PC-9 (cell line): ENCODE measurements at regions not wholly inside any gene's neighbourhood (a gene's known extent, or its start where the extent isn't known, plus 50 kb on each side); places are given as distances from the start of the nearest gene placed in this dataset.

Experiments
- BruUV-seq: library from RNA; stranded (reverse); fragments of 400-500 nt; replicated peaks from 2 replicates; lab custom pipeline; 2021; lab: Mats Ljungman, UMichigan
- CTCF ChIA-PET: fragments of 300-600 bp; sonication (Branson Sonifier 250); formaldehyde crosslinking; loops from one replicate; lab custom pipeline; 2022; ENCODE audit warnings: antibody characterized with exemption; lab: Charles Lee
- POLR2A ChIA-PET: fragments of 300-600 bp; sonication (Branson Sonifier 250); formaldehyde crosslinking; loops from one replicate; lab custom pipeline; 2022; ENCODE audit warnings: antibody characterized with exemption; ENCODE audit not compliant: unreplicated experiment; lab: Charles Lee
- DNase-seq, 2 experiments: peaks; one replicate each; pipeline versions ENCODE4 v3.0.0 to v3.0.0-alpha.2; 2015 to 2022; ENCODE audit warnings: mixed read lengths in 1 of 2
- H2AFZ ChIP-seq: fragments of 200-600 bp; sonication (generic); 2 replicates; pipeline ENCODE4 v1.8.1; 2017; ENCODE audit warnings: antibody characterized with exemption
- H3F3A ChIP-seq: fragments of 200-600 bp; sonication (generic); 2 replicates; pipeline ENCODE4 v1.8.1; 2017; ENCODE audit warnings: antibody characterized with exemption, mild to moderate bottlenecking, low read depth; ENCODE audit not compliant: insufficient read depth
- H3K27ac ChIP-seq: fragments of 200-600 bp; sonication (generic); 2 replicates; pipeline ENCODE4 v1.6.1; 2016; ENCODE audit warnings: mixed run types
- H3K27me3 ChIP-seq: fragments of 200-600 bp; sonication (generic); 2 replicates; pipeline ENCODE4 v1.6.1; 2016; ENCODE audit warnings: low read depth, mixed run types; ENCODE audit not compliant: insufficient read depth
- H3K36me3 ChIP-seq: fragments of 200-600 bp; sonication (generic); 2 replicates; pipeline ENCODE4 v1.6.1; 2016; ENCODE audit warnings: low read depth, mixed run types
- H3K4me1 ChIP-seq: fragments of 200-600 bp; sonication (generic); replicated peaks from 2 replicates; pipeline ENCODE4 v1.6.1; 2016; ENCODE audit warnings: mixed run types; ENCODE audit not compliant: insufficient read depth
- H3K4me2 ChIP-seq: fragments of 200-600 bp; sonication (generic); 2 replicates; pipeline ENCODE4 v1.6.1; 2017; ENCODE audit warnings: mixed run types
- H3K4me3 ChIP-seq: fragments of 200-600 bp; sonication (generic); 2 replicates; pipeline ENCODE4 v1.6.1; 2016; ENCODE audit warnings: mixed run types
- H3K79me2 ChIP-seq: fragments of 200-600 bp; sonication (generic); 2 replicates; pipeline ENCODE4 v1.6.1; 2017; ENCODE audit warnings: low read depth, mixed run types
- H3K9me2 ChIP-seq: fragments of 200-600 bp; sonication (generic); 2 replicates; pipeline ENCODE4 v1.8.1; 2017; ENCODE audit warnings: mild to moderate bottlenecking; ENCODE audit not compliant: insufficient read depth
- H3K9me3 ChIP-seq: fragments of 200-600 bp; sonication (generic); 2 replicates; pipeline ENCODE4 v1.8.1; 2016; ENCODE audit warnings: low read depth; ENCODE audit not compliant: insufficient read depth
- H4K20me1 ChIP-seq: fragments of 200-600 bp; sonication (generic); 2 replicates; pipeline ENCODE4 v1.8.1; 2017; ENCODE audit not compliant: insufficient read depth
- EZH2 ChIP-seq: fragments of 200-600 bp; sonication (generic); IDR thresholded peaks from 2 replicates; pipeline ENCODE4 v1.8.0; 2017; ENCODE audit warnings: antibody characterized with exemption, low read depth
- intact Hi-C: fragments of 100-400 bp; cut with micrococcal nuclease; formaldehyde crosslinking; loops from one replicate; pipeline ENCODE4 v1.10.0; 2022; ENCODE audit not compliant: unreplicated experiment
- TF ChIP-seq, protein P1 (sequence below): fragments of 200-600 bp; sonication (generic); conservative IDR thresholded peaks from 2 replicates; pipeline ENCODE4 v1.6.1; 2017; ENCODE audit warnings: mixed run types, antibody characterized with exemption, mild to moderate bottlenecking, moderate library complexity

- ChIA-PET CTCF (no interaction called here), POLR2A (no interaction called here)
- H3K4me3 ChIP-seq, result no peak overlapping the region
- H3K27me3 ChIP-seq, result no peaks in the 10 kb centered on the region
- H2AFZ ChIP-seq, result no peak overlapping the region
- intact Hi-C loops, result no loop called here
- no peaks in the 10 kb centered on the region for H3K4me1 ChIP-seq
- H3F3A ChIP-seq, result no peaks in the 10 kb centered on the region
- H3K9me2 ChIP-seq, result no peaks in the 10 kb centered on the region
- H4K20me1 ChIP-seq, result no peaks in the 10 kb centered on the region
- BruUV-seq, result no TSS peak
- DNase-seq, result no peak
- no peaks in the 10 kb centered on the region for H3K79me2 ChIP-seq
- no peak for TF ChIP-seq EZH2
- TF ChIP-seq, protein P1, sequence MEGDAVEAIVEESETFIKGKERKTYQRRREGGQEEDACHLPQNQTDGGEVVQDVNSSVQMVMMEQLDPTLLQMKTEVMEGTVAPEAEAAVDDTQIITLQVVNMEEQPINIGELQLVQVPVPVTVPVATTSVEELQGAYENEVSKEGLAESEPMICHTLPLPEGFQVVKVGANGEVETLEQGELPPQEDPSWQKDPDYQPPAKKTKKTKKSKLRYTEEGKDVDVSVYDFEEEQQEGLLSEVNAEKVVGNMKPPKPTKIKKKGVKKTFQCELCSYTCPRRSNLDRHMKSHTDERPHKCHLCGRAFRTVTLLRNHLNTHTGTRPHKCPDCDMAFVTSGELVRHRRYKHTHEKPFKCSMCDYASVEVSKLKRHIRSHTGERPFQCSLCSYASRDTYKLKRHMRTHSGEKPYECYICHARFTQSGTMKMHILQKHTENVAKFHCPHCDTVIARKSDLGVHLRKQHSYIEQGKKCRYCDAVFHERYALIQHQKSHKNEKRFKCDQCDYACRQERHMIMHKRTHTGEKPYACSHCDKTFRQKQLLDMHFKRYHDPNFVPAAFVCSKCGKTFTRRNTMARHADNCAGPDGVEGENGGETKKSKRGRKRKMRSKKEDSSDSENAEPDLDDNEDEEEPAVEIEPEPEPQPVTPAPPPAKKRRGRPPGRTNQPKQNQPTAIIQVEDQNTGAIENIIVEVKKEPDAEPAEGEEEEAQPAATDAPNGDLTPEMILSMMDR, result no peak
- H3K36me3 ChIP-seq, result no peaks in the 10 kb centered on the region
- no peak overlapping the region for H3K4me2 ChIP-seq
- no peaks in the 10 kb centered on the region for H3K9me3 ChIP-seq
- H3K27ac ChIP-seq, result no peak overlapping the region
Measured at GRCh38 chr5:87898574-87898973, 370.1 kb downstream of the TMEM161B start.

DNA sequence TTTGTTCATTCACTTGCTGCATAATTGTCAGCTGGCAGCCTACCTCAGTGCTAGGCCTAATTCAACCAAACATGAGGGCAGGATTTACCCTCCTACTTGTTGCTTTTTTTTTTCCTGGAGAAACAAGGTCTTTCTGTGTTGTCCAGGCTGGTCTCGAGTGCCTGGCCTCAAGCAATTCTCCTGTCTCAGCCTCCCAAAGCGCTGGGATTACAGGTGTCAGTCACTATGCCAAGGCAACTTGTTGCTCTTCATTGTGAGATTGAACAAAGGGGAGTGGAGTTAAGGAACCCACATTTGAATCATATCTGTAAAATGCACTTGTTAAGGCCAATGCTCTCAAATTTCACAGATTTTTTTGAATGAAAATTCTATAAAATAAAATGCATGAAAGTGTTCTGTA is 380.5 kb downstream of the TMEM161B start:
- intact Hi-C loops, result no loop called here
- no peak overlapping the region for H2AFZ ChIP-seq
- ChIA-PET CTCF (no interaction called here), POLR2A (no interaction called here)
- TF ChIP-seq, protein P1, result no peak
- TF ChIP-seq EZH2, result no peak
- no peaks in the 10 kb centered on the region for H3K9me2 ChIP-seq
- H4K20me1 ChIP-seq, result no peaks in the 10 kb centered on the region
- H3K79me2 ChIP-seq, result no peaks in the 10 kb centered on the region
- H3K4me2 ChIP-seq, result no peak overlapping the region
- H3K4me1 ChIP-seq, result no peaks in the 10 kb centered on the region
- BruUV-seq, result no TSS peak
- no peaks in the 10 kb centered on the region for H3K27me3 ChIP-seq
- H3K4me3 ChIP-seq, result no peak overlapping the region
- H3F3A ChIP-seq, result no peaks in the 10 kb centered on the region
- no peak for DNase-seq
- no peak overlapping the region for H3K27ac ChIP-seq
- H3K9me3 ChIP-seq, result no peaks in the 10 kb centered on the region
- H3K36me3 ChIP-seq, result no peaks in the 10 kb centered on the region

DNA sequence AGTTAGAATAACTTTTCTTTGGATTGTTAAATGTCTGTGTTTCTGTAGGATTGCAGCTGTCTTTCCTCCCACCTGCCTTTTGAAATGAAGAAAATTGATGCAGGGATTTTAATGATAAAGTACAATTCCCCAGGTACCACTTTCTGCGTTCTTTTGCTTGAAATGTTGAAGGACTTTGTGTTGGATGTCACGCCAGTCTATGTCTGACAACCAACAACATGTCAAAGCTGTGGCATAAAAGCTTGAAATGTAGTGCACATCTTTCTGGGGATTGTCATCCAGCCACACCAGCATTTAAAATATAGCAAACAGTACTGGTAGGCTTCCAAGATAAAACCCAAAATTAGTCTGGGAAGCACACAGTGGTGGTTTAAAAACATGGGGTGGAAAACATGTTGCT is 381.4 kb downstream of the TMEM161B start:
- no peak overlapping the region for H3K4me2 ChIP-seq
- DNase-seq, result no peak
- no peaks in the 10 kb centered on the region for H3K27me3 ChIP-seq
- POLR2A ChIA-PET, result no interaction called here
- no peak overlapping the region for H2AFZ ChIP-seq
- H3K4me3 ChIP-seq, result no peak overlapping the region
- no peaks in the 10 kb centered on the region for H3F3A ChIP-seq
- intact Hi-C loops, result no loop called here
- H3K79me2 ChIP-seq, result no peaks in the 10 kb centered on the region
- H3K4me1 ChIP-seq, result no peaks in the 10 kb centered on the region
- no peak for TF ChIP-seq EZH2
- TF ChIP-seq, protein P1, result no peak
- no peak overlapping the region for H3K27ac ChIP-seq
- H3K9me3 ChIP-seq, result no peaks in the 10 kb centered on the region
- no TSS peak for BruUV-seq
- CTCF ChIA-PET, result no interaction called here
- no peaks in the 10 kb centered on the region for H4K20me1 ChIP-seq
- H3K9me2 ChIP-seq, result no peaks in the 10 kb centered on the region
- no peaks in the 10 kb centered on the region for H3K36me3 ChIP-seq
